MM.1S (cell line): ENCODE measurements at regions not wholly inside any gene's neighbourhood (a gene's known extent, or its start where the extent isn't known, plus 50 kb on each side); places are given as distances from the start of the nearest gene placed in this dataset.
A peak's percentile ranks its signal among the peaks of the same experiment; 100 is the strongest.
"Not testable (repeated sequence)": the region's sequence is repeated elsewhere in the genome, so short reads cannot be mapped to it uniquely, and the experiment has no call there.

Experiments
- DNase-seq: peaks from one replicate; pipeline ENCODE4 v3.0.0-alpha.2; 2015
- H2AFZ ChIP-seq: fragments of 300-600 bp; sonication (generic); 2 replicates; pipeline ENCODE4 v1.6.0; 2016; ENCODE audit warnings: antibody characterized with exemption, low read length
- H3F3A ChIP-seq: fragments of 300-600 bp; sonication (generic); 2 replicates; pipeline ENCODE4 v1.6.1; 2016; ENCODE audit warnings: mild to moderate bottlenecking, antibody characterized with exemption, low read length, moderate library complexity, mixed read lengths; ENCODE audit not compliant: insufficient read depth
- H3K27ac ChIP-seq: fragments of 300-600 bp; sonication (generic); 2 replicates; pipeline ENCODE4 v1.5.1; 2016; ENCODE audit warnings: mild to moderate bottlenecking, low read length
- H3K27me3 ChIP-seq: fragments of 300-600 bp; sonication (generic); replicated peaks from 2 replicates; pipeline ENCODE4 v1.6.0; 2016; ENCODE audit warnings: low read length; ENCODE audit not compliant: insufficient read depth
- H3K36me3 ChIP-seq: fragments of 300-600 bp; sonication (generic); replicated peaks from 2 replicates; pipeline ENCODE4 v1.6.1; 2016; ENCODE audit warnings: mild to moderate bottlenecking, low read length, mixed read lengths; ENCODE audit not compliant: insufficient read depth
- H3K4me1 ChIP-seq: fragments of 300-600 bp; sonication (generic); 2 replicates; pipeline ENCODE4 v1.6.1; 2016; ENCODE audit warnings: low read length, mixed read lengths
- H3K4me2 ChIP-seq: fragments of 300-600 bp; sonication (generic); 2 replicates; pipeline ENCODE4 v1.6.0; 2016; ENCODE audit warnings: low read depth, low read length
- H3K4me3 ChIP-seq: fragments of 300-600 bp; sonication (generic); 2 replicates; pipeline ENCODE4 v1.5.1; 2016; ENCODE audit warnings: low read length, mixed read lengths
- H3K79me2 ChIP-seq: fragments of 300-600 bp; sonication (generic); 2 replicates; pipeline ENCODE4 v1.6.1; 2016; ENCODE audit warnings: mixed run types, low read length, mixed read lengths
- H3K9ac ChIP-seq: fragments of 300-600 bp; sonication (generic); 2 replicates; pipeline ENCODE4 v1.6.1; 2016; ENCODE audit warnings: low read length, mixed read lengths
- H3K9me2 ChIP-seq: fragments of 300-600 bp; sonication (generic); replicated peaks from 2 replicates; pipeline ENCODE4 v1.6.1; 2016; ENCODE audit warnings: mild to moderate bottlenecking, low read length, mixed read lengths; ENCODE audit not compliant: insufficient read depth
- H3K9me3 ChIP-seq: fragments of 300-600 bp; sonication (generic); replicated peaks from 2 replicates; pipeline ENCODE4 v1.6.1; 2016; ENCODE audit warnings: mild to moderate bottlenecking, low read length, mixed read lengths; ENCODE audit not compliant: insufficient read depth
- H4K20me1 ChIP-seq: fragments of 300-600 bp; sonication (generic); 2 replicates; pipeline ENCODE4 v1.6.1; 2016; ENCODE audit warnings: mild to moderate bottlenecking, low read length, moderate library complexity, mixed read lengths; ENCODE audit not compliant: insufficient read depth
- EZH2 ChIP-seq: fragments of 300-600 bp; sonication (generic); optimal IDR thresholded peaks from 2 replicates; pipeline ENCODE3; 2017; ENCODE audit warnings: low read depth, mild to moderate bottlenecking, antibody characterized with exemption, low read length, mixed read lengths
- EZH2phosphoT487 ChIP-seq: fragments of 300-600 bp; sonication (generic); IDR thresholded peaks from 2 replicates; pipeline ENCODE4 v1.6.1; 2018; ENCODE audit warnings: antibody characterized with exemption, low read length
- TF ChIP-seq, protein P1 (sequence below): fragments of 300-600 bp; sonication (generic); IDR thresholded peaks from 2 replicates; pipeline ENCODE4 v1.5.1; 2016; ENCODE audit warnings: antibody characterized with exemption, low read length, mixed read lengths

DNA sequence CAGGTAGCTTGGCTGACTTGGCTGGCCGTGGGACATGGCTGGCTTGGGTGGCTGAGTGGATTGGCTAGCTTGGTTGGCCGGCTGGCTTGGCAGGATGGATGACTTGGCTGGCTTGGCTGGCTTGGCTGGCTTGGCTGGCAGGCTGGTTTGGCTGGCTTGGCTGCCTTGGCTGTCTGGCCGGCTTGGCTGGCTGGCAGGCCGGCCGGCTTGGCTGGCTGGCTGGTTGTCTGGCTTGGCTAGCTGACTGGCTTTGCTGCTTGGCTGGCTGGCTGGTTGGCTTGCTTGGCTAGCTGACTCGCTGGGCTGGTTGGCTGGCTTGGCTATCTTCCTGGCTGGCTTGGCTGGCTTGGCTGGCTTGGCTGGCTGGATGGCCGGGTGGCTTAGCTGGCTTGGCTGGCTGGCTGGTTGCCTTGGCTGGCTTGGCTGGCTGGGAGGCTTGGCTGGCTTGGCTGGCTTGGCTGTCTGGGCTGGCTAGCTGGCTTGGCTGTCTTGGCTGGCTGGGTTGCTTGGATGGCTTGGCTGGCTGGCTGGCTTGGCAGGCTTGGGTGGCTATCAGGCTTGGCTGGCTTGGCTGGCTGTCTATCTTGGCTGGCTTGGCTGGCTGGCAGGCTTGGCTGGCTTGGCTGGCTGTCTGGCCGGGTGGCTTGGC lies 129.7 kb upstream of the FAM72C start:
- DNase-seq, result peak; percentile 3
- H3K4me3 ChIP-seq, result no peak overlapping the region
- H4K20me1 ChIP-seq, result no peaks in the 10 kb centered on the region
- H3F3A ChIP-seq, result no peaks in the 10 kb centered on the region
- TF ChIP-seq, protein P1, sequence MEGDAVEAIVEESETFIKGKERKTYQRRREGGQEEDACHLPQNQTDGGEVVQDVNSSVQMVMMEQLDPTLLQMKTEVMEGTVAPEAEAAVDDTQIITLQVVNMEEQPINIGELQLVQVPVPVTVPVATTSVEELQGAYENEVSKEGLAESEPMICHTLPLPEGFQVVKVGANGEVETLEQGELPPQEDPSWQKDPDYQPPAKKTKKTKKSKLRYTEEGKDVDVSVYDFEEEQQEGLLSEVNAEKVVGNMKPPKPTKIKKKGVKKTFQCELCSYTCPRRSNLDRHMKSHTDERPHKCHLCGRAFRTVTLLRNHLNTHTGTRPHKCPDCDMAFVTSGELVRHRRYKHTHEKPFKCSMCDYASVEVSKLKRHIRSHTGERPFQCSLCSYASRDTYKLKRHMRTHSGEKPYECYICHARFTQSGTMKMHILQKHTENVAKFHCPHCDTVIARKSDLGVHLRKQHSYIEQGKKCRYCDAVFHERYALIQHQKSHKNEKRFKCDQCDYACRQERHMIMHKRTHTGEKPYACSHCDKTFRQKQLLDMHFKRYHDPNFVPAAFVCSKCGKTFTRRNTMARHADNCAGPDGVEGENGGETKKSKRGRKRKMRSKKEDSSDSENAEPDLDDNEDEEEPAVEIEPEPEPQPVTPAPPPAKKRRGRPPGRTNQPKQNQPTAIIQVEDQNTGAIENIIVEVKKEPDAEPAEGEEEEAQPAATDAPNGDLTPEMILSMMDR, result no peak
- TF ChIP-seq EZH2phosphoT487 (no peak), EZH2 (no peak)
- H3K9me3 ChIP-seq, result no peaks in the 10 kb centered on the region
- H3K36me3 ChIP-seq, result no peaks in the 10 kb centered on the region
- H3K79me2 ChIP-seq, result no peaks in the 10 kb centered on the region
- H2AFZ ChIP-seq, result no peak overlapping the region
- H3K4me1 ChIP-seq, result no peaks in the 10 kb centered on the region
- H3K27me3 ChIP-seq, result no peaks in the 10 kb centered on the region
- H3K4me2 ChIP-seq, result no peak overlapping the region
- no peak overlapping the region for H3K27ac ChIP-seq
- no peaks in the 10 kb centered on the region for H3K9me2 ChIP-seq
- no peak overlapping the region for H3K9ac ChIP-seq

DNA sequence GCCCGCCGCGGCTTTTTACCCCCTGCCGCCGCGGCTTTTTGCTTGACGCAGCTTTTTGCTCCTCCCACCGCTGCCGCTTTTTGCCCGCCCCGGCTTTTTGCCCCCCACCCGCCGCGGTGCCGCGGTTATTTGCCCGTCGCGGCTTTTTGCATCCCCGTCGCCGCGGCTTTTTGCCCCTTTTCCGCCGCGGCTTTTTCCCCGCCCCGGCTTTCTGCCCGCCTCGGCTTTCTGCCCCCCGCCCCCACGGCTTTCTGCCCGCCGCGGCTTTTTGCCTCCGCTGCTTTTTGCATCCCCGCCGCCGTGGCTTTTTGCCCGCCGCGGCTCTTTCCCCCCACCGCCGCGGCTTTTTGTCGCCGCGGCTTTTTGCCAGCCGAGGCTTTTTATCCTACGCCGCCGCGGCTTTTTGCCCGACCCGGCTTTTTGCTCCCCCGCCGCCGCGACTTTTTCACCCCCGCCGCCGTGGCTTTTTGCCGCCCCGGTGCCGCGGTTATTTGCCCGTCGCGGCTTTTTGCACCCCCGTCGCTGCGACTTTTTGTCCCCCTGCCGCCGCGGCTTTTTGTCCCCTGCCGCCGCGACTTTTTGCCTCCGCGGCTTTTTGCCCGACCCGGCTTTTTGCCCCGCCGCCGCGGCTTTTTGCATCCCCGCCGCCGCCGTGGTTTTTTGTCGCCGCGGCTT lies 105.5 kb upstream of the FAM72C start:
- not testable (repeated sequence) for H3K4me1 ChIP-seq, H4K20me1 ChIP-seq, H3K9me3 ChIP-seq, H3K4me3 ChIP-seq, H3K36me3 ChIP-seq, H2AFZ ChIP-seq, H3K4me2 ChIP-seq, H3K27ac ChIP-seq, H3K27me3 ChIP-seq, H3K9ac ChIP-seq, H3K79me2 ChIP-seq, H3F3A ChIP-seq, H3K9me2 ChIP-seq
- DNase-seq, result peak; percentile 52

DNA sequence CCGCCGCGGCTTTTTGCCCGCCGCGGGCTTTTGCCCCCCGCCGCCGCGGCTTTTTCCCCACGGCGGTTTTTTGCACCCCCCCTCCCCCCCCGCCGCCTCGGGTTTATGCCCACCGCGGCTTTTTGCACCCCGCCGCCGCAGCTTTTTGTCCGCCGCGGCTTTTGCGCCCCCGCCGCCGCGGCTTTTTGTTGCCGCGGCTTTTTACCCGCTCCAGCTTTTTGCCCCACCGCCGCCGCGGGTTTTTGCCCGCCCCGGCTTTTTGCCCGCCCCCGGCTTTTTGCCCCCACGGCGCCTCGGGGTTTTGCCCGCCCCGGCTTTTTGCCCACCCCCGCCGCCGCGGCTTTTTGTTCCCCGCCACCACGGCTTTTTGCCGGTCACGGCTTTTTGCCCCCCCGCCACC lies 104.9 kb upstream of the FAM72C start:
- not testable (repeated sequence) for H4K20me1 ChIP-seq, H3K4me1 ChIP-seq, H3K36me3 ChIP-seq, H3K9me3 ChIP-seq, H3K4me3 ChIP-seq, H3K4me2 ChIP-seq, H3F3A ChIP-seq, H3K27ac ChIP-seq, H3K9ac ChIP-seq, H3K27me3 ChIP-seq, DNase-seq, H2AFZ ChIP-seq, H3K9me2 ChIP-seq, H3K79me2 ChIP-seq

DNA sequence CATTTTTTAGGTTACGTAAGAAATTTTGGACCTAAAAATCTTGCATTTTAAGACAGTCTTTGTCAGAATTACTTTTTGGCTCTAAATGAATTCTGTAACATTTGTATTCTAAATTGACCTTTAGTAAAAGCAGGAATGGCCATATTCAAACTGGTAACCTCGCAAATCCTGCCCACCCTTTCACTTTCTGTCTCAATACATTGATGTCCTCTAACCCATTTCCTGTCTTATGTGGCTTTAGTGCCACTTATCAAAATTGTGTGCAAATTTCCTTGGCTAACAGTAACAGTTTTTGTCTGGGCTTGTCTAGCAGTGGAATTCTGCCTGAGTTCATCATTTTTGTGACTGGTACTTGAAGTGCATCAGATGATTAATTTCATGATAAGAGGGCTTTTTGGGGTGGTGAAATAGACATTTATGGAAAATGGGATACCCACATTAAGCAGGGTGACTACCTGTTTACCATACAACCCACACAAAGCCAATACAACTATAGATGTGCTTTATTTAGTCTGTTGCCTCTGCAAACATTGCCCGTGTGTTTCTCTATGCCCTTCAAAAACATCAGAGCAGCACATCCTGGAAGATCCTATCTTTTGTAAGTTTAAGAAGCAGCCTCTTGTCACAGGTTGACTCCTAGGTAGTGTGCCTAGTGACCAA lies 98.7 kb upstream of the FAM72C start:
- H3K4me2 ChIP-seq, H3K9me3 ChIP-seq, H4K20me1 ChIP-seq, H3K9ac ChIP-seq, H3K4me3 ChIP-seq, H3K4me1 ChIP-seq, H3K79me2 ChIP-seq, H3K36me3 ChIP-seq, H3K27me3 ChIP-seq, H3K27ac ChIP-seq, H3F3A ChIP-seq, H2AFZ ChIP-seq, H3K9me2 ChIP-seq, DNase-seq: not testable (repeated sequence)

- H3K9me3 ChIP-seq, H2AFZ ChIP-seq, H3K27ac ChIP-seq, H3K36me3 ChIP-seq, H3K27me3 ChIP-seq, H3K4me1 ChIP-seq, H4K20me1 ChIP-seq, H3K9ac ChIP-seq, H3K9me2 ChIP-seq, DNase-seq, H3K79me2 ChIP-seq, H3K4me2 ChIP-seq, H3K4me3 ChIP-seq, H3F3A ChIP-seq: not testable (repeated sequence)
Observed at GRCh38 chr1:144067042-144067441, 95.3 kb upstream of the FAM72C start.

GRCh38 chr1:144066071-144066813 lies 94.5 kb upstream of the FAM72C start:
- H2AFZ ChIP-seq, result not testable (repeated sequence)

More at GRCh38 chr1:144066071-144066813, 94.5 kb upstream of the FAM72C start:
- H3K36me3 ChIP-seq, H3K4me1 ChIP-seq, H3K9me3 ChIP-seq, H3K27me3 ChIP-seq, H3K9me2 ChIP-seq, H3K79me2 ChIP-seq, H3K4me3 ChIP-seq, H3K27ac ChIP-seq, H3F3A ChIP-seq, DNase-seq, H4K20me1 ChIP-seq, H3K4me2 ChIP-seq, H3K9ac ChIP-seq: not testable (repeated sequence)
